IMR-90 (cell line): ENCODE measurements at regions not wholly inside any gene's neighbourhood (a gene's known extent, or its start where the extent isn't known, plus 50 kb on each side); places are given as distances from the start of the nearest gene placed in this dataset.

Source experiments
- ATAC-seq: fragments of 200-7000 bp; cut with Tn5 transposase; 2 replicates; pipeline ENCODE4 v1.9.1; 2020; ENCODE audit warnings: low read depth, mild to moderate bottlenecking, moderate library complexity
- BruUV-seq: library from RNA; stranded (reverse); fragments of 400-500 nt; replicated peaks from 2 replicates; lab custom pipeline; 2021; lab: Mats Ljungman, UMichigan
- CTCF ChIA-PET: fragments of 300-600 bp; formaldehyde crosslinking; extraction: SDS; loops from one replicate; lab custom pipeline; 2021; ENCODE audit warnings: antibody characterized with exemption; lab: Yijun Ruan, JAX
- POLR2A ChIA-PET: fragments of 300-600 bp; sonication (Branson Sonifier 250); formaldehyde crosslinking; loops from one replicate; lab custom pipeline; 2022; ENCODE audit warnings: antibody characterized with exemption; ENCODE audit not compliant: unreplicated experiment; lab: Charles Lee
- DNase-seq: peaks from one replicate; pipeline ENCODE4 v3.0.0; 2013
- H2AFZ ChIP-seq: replicated peaks from 2 replicates; pipeline ENCODE3; 2013; ENCODE audit warnings: low read length, mild to moderate bottlenecking; ENCODE audit not compliant: poor library complexity
- H2AK5ac ChIP-seq: 2 replicates; pipeline ENCODE4 v1.6.1; 2013; ENCODE audit warnings: low read depth, low read length, inconsistent platforms
- H2AK9ac ChIP-seq: replicated peaks from 2 replicates; pipeline ENCODE3; 2013; ENCODE audit warnings: mild to moderate bottlenecking, low read depth, low read length, moderate library complexity; ENCODE audit not compliant: poor library complexity
- H2BK120ac ChIP-seq: 2 replicates; pipeline ENCODE4 v1.6.1; 2013; ENCODE audit warnings: low read depth, low read length, inconsistent platforms
- H2BK15ac ChIP-seq: 3 replicates; pipeline ENCODE4 v1.6.1; 2013; ENCODE audit warnings: low read depth, low read length, inconsistent platforms
- H2BK20ac ChIP-seq: 2 replicates; pipeline ENCODE4 v1.6.1; 2013; ENCODE audit warnings: low read depth, mild to moderate bottlenecking, inconsistent platforms, low read length, moderate library complexity
- H2BK5ac ChIP-seq: 2 replicates; pipeline ENCODE4 v1.6.1; 2013; ENCODE audit warnings: mild to moderate bottlenecking, low read depth, low read length, inconsistent platforms; ENCODE audit not compliant: poor library complexity, severe bottlenecking
- H3K14ac ChIP-seq: replicated peaks from 2 replicates; pipeline ENCODE4 v1.6.1; 2013; ENCODE audit warnings: low read depth, low read length, inconsistent platforms
- H3K18ac ChIP-seq: 2 replicates; pipeline ENCODE4 v1.6.1; 2013; ENCODE audit warnings: low read depth, low read length, control low read depth
- H3K23ac ChIP-seq: 2 replicates; pipeline ENCODE4 v1.6.1; 2013; ENCODE audit warnings: low read depth, low read length, inconsistent platforms
- H3K27ac ChIP-seq: 2 replicates; pipeline ENCODE4 v1.5.1; 2013; ENCODE audit warnings: mild to moderate bottlenecking, control low read depth, low read length; ENCODE audit not compliant: insufficient read depth
- H3K27me3 ChIP-seq: 2 replicates; pipeline ENCODE4 v1.6.1; 2013; ENCODE audit warnings: low read length; ENCODE audit not compliant: control insufficient read depth, insufficient read depth
- H3K36me3 ChIP-seq: 2 replicates; pipeline ENCODE4 v1.6.1; 2013; ENCODE audit warnings: low read length, mixed read lengths; ENCODE audit not compliant: control insufficient read depth, insufficient read depth
- H3K4ac ChIP-seq: 2 replicates; pipeline ENCODE4 v1.6.1; 2013; ENCODE audit warnings: low read depth, low read length, inconsistent platforms
- H3K4me1 ChIP-seq: 2 replicates; pipeline ENCODE4 v1.6.1; 2013; ENCODE audit warnings: low read length, mixed read lengths; ENCODE audit not compliant: control insufficient read depth, insufficient read depth
- H3K4me2 ChIP-seq: 2 replicates; pipeline ENCODE4 v1.6.1; 2013; ENCODE audit warnings: low read depth, mild to moderate bottlenecking, control low read depth, low read length, moderate library complexity
- H3K4me3 ChIP-seq: 2 replicates; pipeline ENCODE4 v1.5.1; 2013; ENCODE audit warnings: low read depth, mild to moderate bottlenecking, control low read depth, low read length, moderate library complexity; ENCODE audit not compliant: insufficient read depth
- H3K56ac ChIP-seq: 2 replicates; pipeline ENCODE4 v1.6.1; 2013; ENCODE audit warnings: low read length, inconsistent platforms; ENCODE audit not compliant: insufficient read depth; ENCODE audit errors: extremely low read depth
- H3K79me1 ChIP-seq, 2 experiments: 2 replicates each; pipeline ENCODE4 v1.6.1; 2013; ENCODE audit warnings: low read length in 2 of 2, inconsistent platforms in 1 of 2, low read depth in 1 of 2
- H3K9ac ChIP-seq: 2 replicates; pipeline ENCODE4 v1.6.1; 2013; ENCODE audit warnings: low read depth, low read length, control low read depth
- H3K9me1 ChIP-seq: 2 replicates; pipeline ENCODE4 v1.6.1; 2013; ENCODE audit warnings: low read length, inconsistent platforms; ENCODE audit not compliant: insufficient read depth
- H3K9me3 ChIP-seq: 2 replicates; pipeline ENCODE4 v1.6.1; 2013; ENCODE audit warnings: low read length; ENCODE audit not compliant: control insufficient read depth, insufficient read depth
- H4K20me1 ChIP-seq: 2 replicates; pipeline ENCODE4 v1.6.1; 2013; ENCODE audit warnings: low read length, inconsistent platforms; ENCODE audit not compliant: insufficient read depth
- H4K5ac ChIP-seq: 2 replicates; pipeline ENCODE4 v1.6.1; 2013; ENCODE audit warnings: mild to moderate bottlenecking, low read depth, low read length, control low read depth
- H4K8ac ChIP-seq, 2 experiments: 2 replicates each; pipeline ENCODE4 v1.6.1; 2013; ENCODE audit warnings: low read depth in 2 of 2, low read length in 2 of 2, control low read depth in 1 of 2, inconsistent platforms in 1 of 2
- H4K91ac ChIP-seq: 2 replicates; pipeline ENCODE4 v1.6.1; 2013; ENCODE audit warnings: low read depth, low read length, inconsistent platforms; ENCODE audit not compliant: insufficient read depth
- RCOR1 ChIP-seq: IDR thresholded peaks from 2 replicates; pipeline ENCODE4 v1.6.1; 2012; ENCODE audit warnings: mild to moderate bottlenecking, low read length, improper control_type of control experiment; ENCODE audit not compliant: insufficient replicate concordance
- WGBS, 2 experiments: methylation state at CpG; one replicate each; pipeline versions ENCODE4 v1.1.5 to v1.1.7; 2013; ENCODE audit warnings: missing lambda C conversion rate in 2 of 2; ENCODE audit not compliant: insufficient read length in 1 of 2; ENCODE audit errors: extremely low coverage in 2 of 2; 5-methylcytosine and 5-hydroxymethylcytosine counted together
- dilution Hi-C: fragments of 300-500 bp; cut with HindIII; formaldehyde crosslinking; loops from one replicate; pipeline ENCODE4 v1.14.3; 2018; ENCODE audit warnings: low sequenced_read_pairs; ENCODE audit not compliant: unreplicated experiment
- in situ Hi-C: fragments of 300-500 bp; cut with MboI; formaldehyde crosslinking; loops from 3 replicates; pipeline ENCODE4 v1.14.3; 2019; ENCODE audit warnings: low sequenced_read_pairs, inconsistent platforms, mixed read lengths
- intact Hi-C: fragments of 100-400 bp; cut with micrococcal nuclease; formaldehyde crosslinking; loops from 2 replicates; pipeline ENCODE4 v1.10.0; 2022
- TF ChIP-seq, protein P1 (sequence below): fragments of 150-350 bp; IDR thresholded peaks from 2 replicates; pipeline ENCODE4 v1.6.1; 2016; ENCODE audit warnings: low read depth, mild to moderate bottlenecking, low read length, moderate library complexity, borderline replicate concordance

DNA sequence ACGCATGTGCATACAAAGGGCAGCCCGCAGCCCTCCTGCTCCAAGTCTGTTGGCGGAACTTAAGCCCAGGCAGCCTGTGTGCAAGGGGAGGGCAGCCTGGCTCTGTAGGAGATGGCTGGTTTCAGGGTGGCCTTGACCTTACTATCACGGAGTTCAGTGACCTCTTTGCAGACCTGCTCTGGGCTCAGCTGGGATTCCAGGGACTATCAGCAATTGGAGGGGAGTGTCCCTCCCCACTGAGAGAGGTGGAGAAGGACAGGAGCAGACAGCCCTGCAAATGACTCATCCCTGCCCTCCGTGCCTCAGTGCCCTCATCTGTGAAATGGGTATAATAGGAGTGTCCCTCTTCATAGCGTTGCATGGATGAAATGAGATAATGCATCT is 66.2 kb upstream of the DLK1 start:
- H3K4ac ChIP-seq = no peak overlapping the region
- BruUV-seq = no TSS peak
- no peak overlapping the region for H3K23ac ChIP-seq
- 100% methylated on average over 2 of the region's 6 CpGs; no CpG with 5 or more reads in 1 of the 2 experiments for WGBS, 2 experiments
- no peak overlapping the region for H3K9ac ChIP-seq
- ATAC-seq (no peak), DNase-seq (no peak)
- dilution Hi-C loops = no loop called here
- H2AK5ac ChIP-seq = no peak overlapping the region; the same call in 1 of the 2 replicates
- H4K5ac ChIP-seq = no peak overlapping the region; the same call in 1 of the 2 replicates
- no peak overlapping the region for H2BK15ac ChIP-seq
- H3K56ac ChIP-seq = no peak overlapping the region
- no peaks in the 10 kb centered on the region for H3K79me1 ChIP-seq
- H3K36me3 ChIP-seq = no peaks in the 10 kb centered on the region
- no peak overlapping the region for H3K4me3 ChIP-seq
- H2BK120ac ChIP-seq = no peak overlapping the region
- TF ChIP-seq RCOR1 = peak; percentile 97
- TF ChIP-seq, protein P1, sequence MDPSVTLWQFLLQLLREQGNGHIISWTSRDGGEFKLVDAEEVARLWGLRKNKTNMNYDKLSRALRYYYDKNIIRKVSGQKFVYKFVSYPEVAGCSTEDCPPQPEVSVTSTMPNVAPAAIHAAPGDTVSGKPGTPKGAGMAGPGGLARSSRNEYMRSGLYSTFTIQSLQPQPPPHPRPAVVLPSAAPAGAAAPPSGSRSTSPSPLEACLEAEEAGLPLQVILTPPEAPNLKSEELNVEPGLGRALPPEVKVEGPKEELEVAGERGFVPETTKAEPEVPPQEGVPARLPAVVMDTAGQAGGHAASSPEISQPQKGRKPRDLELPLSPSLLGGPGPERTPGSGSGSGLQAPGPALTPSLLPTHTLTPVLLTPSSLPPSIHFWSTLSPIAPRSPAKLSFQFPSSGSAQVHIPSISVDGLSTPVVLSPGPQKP = no peak
- no peak overlapping the region for H2BK20ac ChIP-seq
- no peak overlapping the region for H4K91ac ChIP-seq
- no peak overlapping the region for H3K27ac ChIP-seq
- H2BK5ac ChIP-seq = no peak overlapping the region
- H3K14ac ChIP-seq = no peak overlapping the region
- H3K9me3 ChIP-seq = no peaks in the 10 kb centered on the region
- H2AK9ac ChIP-seq = no peak overlapping the region
- H4K8ac ChIP-seq = no peak overlapping the region
- H3K9me1 ChIP-seq = no peaks in the 10 kb centered on the region
- H2AFZ ChIP-seq = no peak overlapping the region
- intact Hi-C loops = loop anchor here (5.0 kb wide), 2 partner anchors 182 to 577 kb away; no protein-coding TSS in a partner anchor
- ChIA-PET CTCF (no interaction called here), POLR2A (no interaction called here)
- peaks cover 20% of the 10 kb centered on the region; the same call in 1 of the 2 replicates for H3K27me3 ChIP-seq
- in situ Hi-C loops = loop anchor here (5.0 kb wide), 1 partner anchor 167 kb away; the partner anchor contains the start of gene MEG3
- peaks cover 9% of the 10 kb centered on the region for H3K4me1 ChIP-seq
- no peak overlapping the region for H3K4me2 ChIP-seq
- no peak overlapping the region for H3K18ac ChIP-seq
- peaks cover 4% of the 10 kb centered on the region; the same call in 1 of the 2 replicates for H4K20me1 ChIP-seq
